Esophagus (tissue), 2 donors: ENCODE measurements at regions not wholly inside any gene's neighbourhood (a gene's known extent, or its start where the extent isn't known, plus 50 kb on each side); places are given as distances from the start of the nearest gene placed in this dataset.

Source experiments
- H3K27ac ChIP-seq, 2 donors: one replicate each; pipeline ENCODE4 v1.5.1; 2013; ENCODE audit warnings: low read depth in 2 of 2, mild to moderate bottlenecking in 2 of 2, inconsistent platforms in 1 of 2, low read length in 1 of 2, moderate library complexity in 1 of 2
- H3K27me3 ChIP-seq, 2 donors: one replicate each; pipeline ENCODE4 v1.6.1; 2013; ENCODE audit warnings: low read length in 2 of 2, control low read depth in 1 of 2, mild to moderate bottlenecking in 1 of 2; ENCODE audit not compliant: insufficient read depth in 2 of 2, control insufficient read depth in 1 of 2
- H3K36me3 ChIP-seq, 2 donors: one replicate each; pipeline ENCODE4 v1.6.1; 2013; ENCODE audit warnings: low read length in 1 of 2; ENCODE audit not compliant: control insufficient read depth in 2 of 2, insufficient read depth in 2 of 2
- H3K4me1 ChIP-seq, 2 donors: one replicate each; pipeline ENCODE4 v1.6.1; 2013; ENCODE audit warnings: low read length in 1 of 2; ENCODE audit not compliant: control insufficient read depth in 2 of 2, insufficient read depth in 2 of 2
- H3K4me3 ChIP-seq, 2 donors: one replicate each; pipeline ENCODE4 v1.5.1; 2013; ENCODE audit warnings: low read length in 2 of 2, mild to moderate bottlenecking in 2 of 2, low read depth in 1 of 2, moderate library complexity in 1 of 2
- H3K9me3 ChIP-seq, 2 donors: one replicate each; pipeline ENCODE4 v1.6.1; 2013; ENCODE audit warnings: mild to moderate bottlenecking in 2 of 2, low read depth in 1 of 2, low read length in 1 of 2, moderate library complexity in 1 of 2; ENCODE audit not compliant: control insufficient read depth in 2 of 2, insufficient read depth in 1 of 2
- WGBS, 2 donors: extraction: QIAGEN DNeasy Blood & Tissue Kit; methylation state at CpG; one replicate each; pipeline ENCODE4 v1.1.7; 2013; 5-methylcytosine and 5-hydroxymethylcytosine counted together
- donor health status: healthy with polysubstance abuse.
- donor health status: Bipolar disorder and iron deficiency.

DNA sequence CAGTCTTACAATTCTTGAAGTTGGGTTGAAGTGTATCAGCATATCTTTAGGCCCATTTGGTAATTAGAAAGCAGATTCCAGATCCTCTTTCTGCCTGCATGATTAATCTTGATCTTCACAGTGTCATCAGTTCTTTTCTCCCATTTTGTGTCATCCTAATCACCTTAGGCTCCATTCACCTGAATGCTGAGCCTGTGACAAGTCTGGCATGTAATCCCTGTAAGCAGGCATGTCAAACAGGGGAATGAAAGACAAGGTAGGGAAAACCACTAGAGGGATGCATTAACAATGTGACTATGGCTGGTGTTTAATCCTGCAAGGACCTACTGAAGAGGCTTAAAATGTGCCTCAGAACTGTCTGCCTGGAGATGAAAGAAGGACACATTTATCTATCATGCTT, 848.8 kb downstream of the TFAP2A start:
- H3K9me3 ChIP-seq = peaks cover 0 to 2% of the 10 kb centered on the region in 2 donors
- H3K4me1 ChIP-seq = no peaks in the 10 kb centered on the region
- H3K27me3 ChIP-seq = no peaks in the 10 kb centered on the region
- H3K36me3 ChIP-seq = no peaks in the 10 kb centered on the region
- no peak overlapping the region for H3K4me3 ChIP-seq
- no peak overlapping the region for H3K27ac ChIP-seq

DNA sequence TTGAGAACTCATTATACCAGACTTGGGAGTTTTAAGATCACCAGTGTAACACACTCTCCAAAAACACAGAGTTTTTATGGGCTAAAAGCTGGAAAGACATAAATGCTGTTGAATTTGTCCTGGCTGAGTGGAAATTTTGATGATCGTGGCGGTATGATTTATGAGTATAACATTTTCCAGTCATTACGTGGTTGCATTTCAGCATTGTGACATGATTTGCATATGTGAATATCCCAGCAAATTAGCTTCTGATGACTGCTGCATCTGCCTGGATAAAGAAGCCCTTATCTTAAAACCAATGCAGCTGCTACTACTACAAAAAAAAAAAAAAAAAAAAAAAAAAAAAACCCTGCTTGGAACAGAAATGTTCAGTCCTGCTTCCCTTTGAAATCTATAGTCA, 850.9 kb downstream of the TFAP2A start:
- no peak overlapping the region for H3K4me3 ChIP-seq
- H3K4me1 ChIP-seq = no peaks in the 10 kb centered on the region
- no peaks in the 10 kb centered on the region for H3K36me3 ChIP-seq
- H3K27ac ChIP-seq = no peak overlapping the region
- H3K9me3 ChIP-seq = peaks cover 0 to 2% of the 10 kb centered on the region in 2 donors
- H3K27me3 ChIP-seq = no peaks in the 10 kb centered on the region
- 65 to 85% methylated on average over 3 of the region's 3 CpGs for WGBS, 2 donors

DNA sequence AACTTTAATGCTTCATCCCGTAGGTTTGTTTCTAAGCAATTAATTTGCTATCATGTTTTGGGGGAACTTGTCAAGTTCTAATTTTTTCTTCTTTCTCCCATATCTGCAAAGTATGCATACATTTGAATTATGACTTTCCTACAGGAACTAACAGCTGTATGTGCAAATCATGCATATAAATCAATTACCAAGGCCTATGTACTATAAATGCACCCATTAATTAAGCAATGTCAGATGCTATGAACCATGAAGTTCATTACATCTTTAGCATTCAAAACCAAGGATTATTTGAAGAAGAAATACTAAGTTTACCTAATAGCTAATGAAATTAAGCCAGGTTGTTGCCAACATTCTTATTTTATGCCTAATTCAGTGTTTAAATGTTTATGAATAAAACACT, 851.3 kb downstream of the TFAP2A start:
- Histone ChIP-seq H3K27ac (no peak overlapping the region), H3K4me1 (no peaks in the 10 kb centered on the region), H3K4me3 (no peak overlapping the region), H3K36me3 (no peaks in the 10 kb centered on the region), H3K27me3 (no peaks in the 10 kb centered on the region), H3K9me3 (peaks cover 0 to 2% of the 10 kb centered on the region in 2 donors)
- 91 to 92% methylated on average over 1 of the region's 1 CpG for WGBS, 2 donors

DNA sequence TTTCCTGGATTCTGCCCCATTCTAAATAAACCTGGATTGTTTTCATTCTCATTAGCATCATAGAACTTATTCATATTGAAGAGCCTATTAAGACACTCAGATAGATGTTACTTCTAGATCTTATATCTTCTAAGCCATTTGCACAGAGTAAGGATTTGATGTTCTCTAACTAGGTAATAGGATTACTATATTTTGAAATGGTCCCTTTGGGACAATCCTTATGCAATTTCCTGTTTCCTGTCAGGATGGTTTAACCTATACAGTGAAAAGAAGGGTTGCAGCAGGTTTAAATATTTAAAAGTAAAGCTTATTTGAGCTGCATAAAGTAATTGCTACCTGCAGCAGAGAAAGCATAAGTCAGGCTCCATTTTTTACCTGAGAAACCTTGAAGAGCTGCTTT, 860.1 kb downstream of the TFAP2A start:
- H3K4me1 ChIP-seq = no peaks in the 10 kb centered on the region
- no peaks in the 10 kb centered on the region for H3K36me3 ChIP-seq
- no peak overlapping the region for H3K4me3 ChIP-seq
- no peaks in the 10 kb centered on the region for H3K27me3 ChIP-seq
- peaks cover 3 to 4% of the 10 kb centered on the region in 2 donors for H3K9me3 ChIP-seq
- H3K27ac ChIP-seq = no peak overlapping the region

DNA sequence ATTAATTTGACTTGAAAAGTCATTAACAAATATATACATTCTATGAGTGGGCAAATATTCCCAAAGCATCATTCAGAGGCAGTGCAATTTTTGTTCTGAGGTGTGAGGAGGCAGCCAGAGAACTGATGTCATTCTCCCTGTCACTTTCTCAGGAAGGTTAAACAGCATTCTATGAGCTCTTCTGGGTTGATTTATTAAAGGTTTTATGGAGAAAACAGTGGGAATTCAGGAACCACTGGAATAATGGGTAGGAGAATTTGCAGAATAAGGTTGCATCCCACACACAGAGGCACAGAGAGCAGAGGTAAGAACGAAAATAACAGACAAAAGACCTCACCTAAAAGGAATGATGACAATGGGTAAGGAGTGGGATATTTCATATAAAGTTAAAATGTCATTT, 860.6 kb downstream of the TFAP2A start:
- no peak overlapping the region for H3K4me3 ChIP-seq
- H3K9me3 ChIP-seq = peaks cover 3 to 4% of the 10 kb centered on the region in 2 donors
- no peaks in the 10 kb centered on the region for H3K36me3 ChIP-seq
- H3K4me1 ChIP-seq = no peaks in the 10 kb centered on the region
- no peak overlapping the region for H3K27ac ChIP-seq
- H3K27me3 ChIP-seq = no peaks in the 10 kb centered on the region
- 46 to 59% methylated on average over 1 of the region's 1 CpG for WGBS, 2 donors

DNA sequence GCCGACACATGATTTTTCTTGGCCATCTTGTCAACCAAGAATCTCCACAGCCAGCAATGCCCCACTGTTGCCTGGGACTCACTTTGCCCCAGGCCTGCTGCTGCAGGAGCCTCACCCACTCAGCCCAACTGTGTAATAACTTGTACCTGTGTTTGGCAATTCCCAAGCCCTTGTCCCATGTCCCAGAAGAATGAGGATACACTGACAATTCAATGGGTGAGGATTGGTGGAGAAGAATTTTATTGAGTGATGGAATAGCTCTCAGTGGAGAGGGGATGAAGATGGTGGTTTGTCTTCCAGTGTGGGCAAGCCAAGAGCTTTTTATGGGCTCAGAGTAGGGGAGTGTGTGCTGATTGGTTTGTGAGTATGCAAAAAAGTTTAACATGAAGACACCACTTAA, 861.9 kb downstream of the TFAP2A start:
- WGBS, 2 donors = 44 to 97% methylated on average over 1 of the region's 1 CpG
- H3K9me3 ChIP-seq = peaks cover 3 to 4% of the 10 kb centered on the region in 2 donors
- H3K27ac ChIP-seq = no peak overlapping the region
- H3K4me1 ChIP-seq = no peaks in the 10 kb centered on the region
- H3K27me3 ChIP-seq = no peaks in the 10 kb centered on the region
- no peak overlapping the region for H3K4me3 ChIP-seq
- H3K36me3 ChIP-seq = no peaks in the 10 kb centered on the region

DNA sequence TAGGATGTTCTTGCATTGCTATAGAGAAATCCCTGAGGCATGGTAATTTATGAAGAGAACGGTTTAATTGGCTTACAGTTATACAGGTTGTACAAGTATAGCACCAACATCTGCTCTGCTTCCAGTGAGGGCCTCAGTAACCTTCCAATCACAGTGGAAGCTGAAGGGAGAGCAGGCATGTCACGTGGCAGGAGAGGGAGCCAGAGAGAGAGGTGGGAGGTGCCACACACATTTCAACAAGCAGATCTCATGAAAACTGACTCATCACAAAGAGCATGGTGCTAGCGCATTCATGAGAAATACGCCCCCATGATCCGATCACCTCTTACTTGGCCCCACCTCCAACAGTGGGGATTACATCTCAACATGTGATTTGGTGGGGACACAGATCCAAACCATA, 871.2 kb downstream of the TFAP2A start:
- 78 to 85% methylated on average over 5 of the region's 5 CpGs for WGBS, 2 donors
- Histone ChIP-seq H3K36me3 (no peaks in the 10 kb centered on the region), H3K27ac (no peak overlapping the region), H3K27me3 (no peaks in the 10 kb centered on the region), H3K4me3 (no peak overlapping the region), H3K9me3 (peaks cover 0 to 2% of the 10 kb centered on the region in 2 donors), H3K4me1 (no peaks in the 10 kb centered on the region)

DNA sequence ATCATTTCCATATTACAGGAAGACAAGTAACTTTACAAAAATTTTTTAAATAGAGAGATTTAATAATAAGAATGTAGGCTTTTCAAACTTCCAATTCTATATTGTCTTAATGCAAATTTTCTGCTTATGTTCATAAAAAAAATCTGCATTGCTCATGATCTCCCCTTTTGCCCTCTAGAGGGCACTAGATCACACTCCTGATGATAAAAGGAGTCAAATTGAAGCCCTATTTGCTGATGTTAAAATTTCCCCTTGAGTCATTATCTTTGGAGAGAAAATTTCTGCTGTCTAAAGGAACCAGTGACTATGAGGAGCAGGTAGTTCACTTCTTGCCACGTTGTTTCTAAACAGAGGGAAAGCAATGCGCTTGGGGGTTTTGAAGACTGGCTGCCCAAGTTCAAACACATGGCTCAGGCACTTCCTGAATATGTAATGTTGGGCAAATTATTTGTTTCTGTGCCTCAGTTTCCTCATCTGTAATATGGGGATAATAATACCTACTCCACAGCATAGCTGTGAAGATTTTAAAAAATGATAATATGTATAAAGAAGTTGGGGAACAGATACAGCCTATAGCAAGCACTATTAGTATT, 874.2 kb downstream of the TFAP2A start:
- Histone ChIP-seq H3K36me3 (no peaks in the 10 kb centered on the region), H3K9me3 (peaks cover 0 to 2% of the 10 kb centered on the region in 2 donors), H3K27ac (no peak overlapping the region), H3K27me3 (no peaks in the 10 kb centered on the region), H3K4me1 (no peaks in the 10 kb centered on the region), H3K4me3 (no peak overlapping the region)
- WGBS, 2 donors = 52 to 58% methylated on average over 2 of the region's 2 CpGs

DNA sequence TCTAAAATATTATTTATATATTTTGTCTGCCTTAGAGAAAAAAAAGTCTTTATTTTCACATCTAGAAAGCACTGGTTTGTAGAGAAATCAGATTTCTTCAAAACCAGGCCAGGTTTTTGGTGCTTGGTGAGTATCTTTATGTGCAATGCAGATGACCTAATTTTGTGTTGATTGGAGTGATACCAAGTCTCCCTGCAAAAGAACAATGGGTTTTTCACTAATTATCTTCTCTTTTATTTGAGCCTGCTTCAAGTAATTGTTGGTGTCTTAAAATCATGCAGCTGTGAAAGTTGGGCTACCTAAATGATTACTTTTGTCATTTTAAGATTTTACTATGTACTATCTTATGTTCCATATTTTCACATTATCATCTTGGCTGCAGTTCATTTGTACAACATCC, 874.7 kb downstream of the TFAP2A start:
- Histone ChIP-seq H3K27ac (no peak overlapping the region), H3K4me1 (no peaks in the 10 kb centered on the region), H3K36me3 (no peaks in the 10 kb centered on the region), H3K27me3 (no peaks in the 10 kb centered on the region), H3K4me3 (no peak overlapping the region), H3K9me3 (peaks cover 0 to 2% of the 10 kb centered on the region in 2 donors)

DNA sequence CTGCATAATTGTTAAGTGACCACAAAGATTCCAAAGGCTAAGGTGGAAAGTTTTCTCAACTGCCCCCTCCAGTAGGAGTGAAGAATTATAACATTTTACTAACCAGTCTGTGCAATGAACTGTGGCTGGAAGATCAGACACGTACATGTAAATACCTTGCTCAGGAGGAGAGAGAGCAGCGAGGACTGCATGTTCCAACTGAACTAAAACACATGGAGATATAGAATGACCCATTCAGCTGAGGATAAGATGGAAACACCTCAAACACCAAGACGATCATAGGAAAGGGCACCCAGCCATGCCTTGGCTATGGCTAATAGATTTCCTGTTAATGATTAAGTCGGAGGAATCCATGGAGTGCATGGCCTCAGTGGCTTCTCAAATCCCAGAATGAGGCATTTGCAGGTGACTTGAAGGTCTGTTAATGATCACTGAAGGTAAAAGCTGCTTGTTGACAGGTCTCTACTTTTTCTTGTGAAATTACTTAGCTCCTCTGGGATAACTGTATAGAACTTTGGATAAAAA, 875.6 kb downstream of the TFAP2A start:
- no peak overlapping the region for H3K4me3 ChIP-seq
- 50 to 71% methylated on average over 4 of the region's 4 CpGs for WGBS, 2 donors
- H3K27ac ChIP-seq = no peak overlapping the region
- no peaks in the 10 kb centered on the region for H3K4me1 ChIP-seq
- H3K27me3 ChIP-seq = no peaks in the 10 kb centered on the region
- H3K9me3 ChIP-seq = peaks cover 0 to 2% of the 10 kb centered on the region in 2 donors
- H3K36me3 ChIP-seq = no peaks in the 10 kb centered on the region
